IPS-NIHi7 (cell line): ENCODE measurements at regions not wholly inside any gene's neighbourhood (a gene's known extent, or its start where the extent isn't known, plus 50 kb on each side); places are given as distances from the start of the nearest gene placed in this dataset.
A peak's percentile ranks its signal among the peaks of the same experiment; 100 is the strongest.
"Not testable (repeated sequence)": the region's sequence is repeated elsewhere in the genome, so short reads cannot be mapped to it uniquely, and the experiment has no call there.

Experiments
- DNase-seq: peaks from one replicate; pipeline ENCODE4 v3.0.0; 2012; ENCODE audit warnings: mixed read lengths; ENCODE audit errors: extremely low spot score

DNA sequence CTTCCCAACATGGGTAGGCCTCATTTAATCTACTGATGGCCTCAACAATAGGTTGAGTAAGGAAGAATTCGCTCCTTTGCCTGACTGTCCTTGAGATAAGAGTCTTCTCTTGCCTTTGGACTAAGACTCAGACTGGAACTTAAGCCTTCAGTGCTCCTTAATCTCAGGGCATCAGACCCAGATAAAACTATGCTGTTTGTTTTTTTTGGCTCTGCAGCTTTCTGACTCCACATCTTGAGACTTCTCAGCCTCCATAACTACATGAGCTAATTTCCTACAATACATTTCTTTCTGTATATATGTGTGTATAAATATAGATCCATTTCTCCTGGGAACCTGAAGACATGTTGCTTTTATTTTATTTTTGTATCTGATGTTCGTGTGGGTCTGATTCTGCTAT is 1470.7 kb upstream of the PRMT6 start:
- DNase-seq = no peak

DNA sequence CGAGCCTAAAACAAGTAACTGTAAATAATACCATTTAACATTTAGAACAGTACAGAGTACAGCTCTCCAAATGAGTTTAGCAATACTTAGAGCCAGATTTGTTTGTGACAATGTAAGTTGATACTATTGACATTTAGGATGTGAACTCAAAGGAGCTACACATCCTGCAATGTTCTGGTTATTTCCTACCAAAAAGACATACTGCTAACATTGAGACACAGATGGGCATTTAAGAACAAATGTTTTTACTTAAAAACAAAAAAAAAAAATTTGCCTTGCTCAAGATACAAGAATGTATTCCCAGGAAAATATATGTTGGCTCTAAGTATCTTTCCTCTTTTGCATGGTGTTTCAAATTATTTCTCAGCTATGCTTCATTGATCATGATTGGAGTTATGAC is 1464.8 kb upstream of the PRMT6 start:
- DNase-seq = no peak

DNA sequence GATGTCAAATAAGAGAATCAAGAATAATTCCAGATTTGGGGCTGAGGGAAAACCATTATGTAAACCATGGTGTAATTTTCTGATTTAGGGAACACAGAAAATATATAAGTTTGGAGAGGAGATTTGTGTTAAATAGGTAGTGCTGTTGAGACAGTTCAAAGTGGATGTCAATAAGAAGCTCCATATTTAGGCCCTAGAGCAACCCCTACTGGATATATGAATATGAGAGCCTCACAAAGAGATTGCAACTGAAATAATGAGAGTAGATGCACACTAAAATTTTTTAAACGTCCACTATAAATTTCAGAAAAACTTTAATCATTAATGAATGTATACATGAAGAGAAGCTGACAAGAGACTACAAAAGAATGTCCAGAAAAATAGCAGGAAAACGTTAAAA is 1447.8 kb upstream of the PRMT6 start:
- no peak for DNase-seq

DNA sequence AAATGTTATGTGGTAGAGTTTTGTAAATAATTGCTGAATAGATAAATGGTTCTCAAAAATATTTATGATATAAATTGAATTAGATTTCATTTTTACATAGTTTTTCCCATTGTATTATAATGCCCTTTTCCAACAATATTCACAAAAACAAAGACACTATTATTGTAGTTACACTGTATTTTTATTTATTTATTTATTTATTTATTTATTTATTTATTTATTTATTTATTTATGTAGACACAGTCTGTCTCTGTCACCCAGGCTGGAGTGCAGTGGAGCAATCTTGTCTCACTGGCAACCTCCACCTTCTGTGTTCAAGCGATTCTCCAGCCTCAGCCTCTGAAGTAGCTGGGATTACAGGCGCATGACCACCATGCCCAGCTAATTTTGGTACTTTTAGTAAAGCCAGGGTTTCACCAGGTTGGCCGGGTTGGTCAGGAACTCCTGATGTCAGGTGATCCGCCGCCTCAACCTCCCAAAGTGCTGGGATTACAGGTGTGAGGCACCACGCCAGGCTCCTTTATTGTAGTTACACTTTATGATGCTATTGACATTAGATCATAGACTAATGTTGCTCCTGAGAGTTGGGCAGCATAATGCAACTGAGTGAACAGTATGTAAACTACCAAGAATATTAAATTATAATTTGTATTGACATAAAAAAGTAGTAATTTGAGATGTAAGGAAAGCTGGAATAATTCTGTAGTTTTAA is 1430.0 kb upstream of the PRMT6 start:
- DNase-seq = no peak

DNA sequence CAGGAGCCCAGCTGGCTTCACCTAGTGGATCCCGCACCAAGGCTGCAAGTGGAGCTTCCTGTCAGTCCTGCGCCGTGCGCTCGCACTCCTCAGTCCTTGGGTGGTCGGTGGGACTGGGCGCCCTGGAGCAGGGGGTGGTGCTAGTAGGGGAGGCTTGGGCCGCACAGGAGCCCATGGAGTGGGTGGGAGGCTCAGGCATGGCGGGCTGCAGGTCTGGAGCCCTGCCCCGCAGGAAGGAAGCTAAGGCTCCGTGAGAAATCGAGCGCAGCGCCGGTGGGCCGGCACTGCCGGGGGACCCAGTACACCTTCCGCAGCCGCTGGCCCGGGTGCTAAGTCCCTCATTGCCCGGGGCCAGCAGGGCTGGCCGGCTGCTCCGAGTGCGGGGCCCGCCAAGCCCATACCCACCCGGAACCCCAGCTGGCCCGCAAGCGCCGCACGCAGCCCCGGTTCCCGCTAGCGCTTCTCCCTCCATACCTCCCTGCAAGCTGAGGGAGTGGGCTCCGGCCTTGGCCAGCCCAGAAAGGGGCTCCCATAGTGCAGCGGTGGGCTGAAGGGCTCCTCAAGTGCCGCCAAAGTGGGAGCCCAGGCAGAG is 1425.2 kb upstream of the PRMT6 start:
- not testable (repeated sequence) for DNase-seq

DNA sequence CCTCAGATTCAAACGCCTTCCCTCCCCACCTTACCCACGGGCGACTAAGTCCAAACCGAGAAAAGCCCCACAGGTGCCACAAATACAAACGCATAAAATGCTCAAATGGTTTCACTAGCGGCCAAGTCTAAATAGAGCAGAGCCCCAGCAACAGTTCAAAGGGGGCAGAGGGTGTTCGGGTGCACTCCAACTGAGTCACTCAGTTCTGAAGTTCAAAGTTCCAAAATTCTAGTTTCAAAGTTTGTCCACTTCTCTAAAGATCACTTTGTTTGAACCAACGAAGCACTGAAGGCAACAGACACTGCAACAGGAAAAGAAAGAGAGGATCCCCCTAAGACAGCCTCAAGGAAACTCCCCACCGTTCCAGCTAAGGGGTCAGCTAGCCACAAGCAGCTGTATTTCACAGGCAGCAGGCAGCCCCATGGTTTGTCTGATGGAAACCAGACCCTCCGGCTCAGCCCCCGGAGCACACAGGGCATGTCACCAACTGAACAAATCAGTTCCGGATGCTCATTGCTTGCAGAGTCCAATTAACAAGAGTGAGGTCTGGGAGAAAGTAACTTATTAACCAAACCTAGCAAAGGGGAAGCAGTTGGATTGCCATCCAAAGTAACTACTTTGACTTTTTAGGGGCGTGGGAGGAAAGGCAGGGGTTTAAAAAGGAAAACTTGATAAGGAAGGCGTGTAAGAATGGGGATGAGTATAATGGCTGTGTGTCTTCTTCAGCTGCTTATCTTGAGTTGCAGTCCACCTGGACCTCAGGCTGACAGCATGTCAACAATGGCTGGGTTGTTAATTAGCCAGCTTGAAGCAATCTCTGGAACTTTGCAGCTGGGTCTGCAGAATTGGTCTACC is 1423.9 kb upstream of the PRMT6 start:
- no peak for DNase-seq

DNA sequence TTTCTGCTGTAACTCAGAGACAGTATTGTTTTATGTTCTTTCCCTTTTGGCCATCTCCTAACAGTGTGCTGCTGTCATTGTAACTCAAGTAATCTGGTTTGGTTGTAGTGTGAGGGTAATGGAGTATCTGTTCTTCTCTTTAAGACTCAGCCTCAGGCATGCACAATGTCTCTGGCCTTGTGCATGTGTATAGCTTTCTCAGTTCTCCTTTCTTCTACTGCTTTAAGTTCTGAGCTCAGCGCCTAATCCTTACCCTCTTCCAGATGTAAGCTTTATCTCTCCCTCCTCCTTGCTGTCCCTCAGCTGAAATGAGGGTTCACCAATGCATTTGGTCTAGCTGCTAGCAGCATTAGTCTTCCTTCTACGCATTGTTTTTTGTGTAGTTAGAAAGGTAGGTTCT is 1420.4 kb upstream of the PRMT6 start:
- no peak for DNase-seq

DNA sequence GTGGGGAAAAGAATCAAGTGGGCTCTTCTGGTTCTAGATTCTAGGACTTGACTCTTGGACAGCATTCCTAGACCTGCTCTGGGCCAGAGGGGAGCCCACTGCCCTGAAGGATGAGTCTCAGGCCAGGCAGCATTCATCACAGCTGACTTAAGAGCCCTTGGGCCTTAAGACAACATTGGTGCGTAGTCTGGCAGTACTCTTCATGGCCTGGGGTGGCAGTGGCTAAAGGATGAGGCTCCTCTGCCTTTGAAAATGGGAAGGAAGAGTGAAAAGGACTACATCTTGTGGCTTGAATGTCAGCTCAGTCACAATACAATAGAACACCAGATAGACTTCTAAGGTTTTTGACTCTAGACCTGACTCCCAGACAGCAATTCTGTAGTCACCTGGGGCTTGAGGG is 1415.1 kb upstream of the PRMT6 start:
- DNase-seq = no peak

DNA sequence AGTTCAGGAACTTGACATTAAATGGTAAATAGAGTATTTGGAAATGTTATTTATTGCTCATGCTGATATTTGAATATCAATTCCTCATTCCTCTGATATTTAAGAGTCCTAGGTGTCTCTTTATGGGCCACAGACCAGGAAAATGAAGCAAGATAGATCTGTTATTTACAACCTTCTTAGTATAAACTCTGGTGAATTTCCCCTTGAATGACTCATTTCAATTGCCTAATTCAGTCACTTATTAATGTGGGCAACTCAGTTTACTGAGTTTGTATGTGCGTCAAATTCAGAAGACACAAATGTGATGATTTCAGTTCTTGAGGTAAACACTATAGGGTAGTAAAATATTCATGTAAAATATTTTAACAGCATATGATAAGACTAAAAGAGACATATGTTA is 1404.4 kb upstream of the PRMT6 start:
- DNase-seq = no peak

DNA sequence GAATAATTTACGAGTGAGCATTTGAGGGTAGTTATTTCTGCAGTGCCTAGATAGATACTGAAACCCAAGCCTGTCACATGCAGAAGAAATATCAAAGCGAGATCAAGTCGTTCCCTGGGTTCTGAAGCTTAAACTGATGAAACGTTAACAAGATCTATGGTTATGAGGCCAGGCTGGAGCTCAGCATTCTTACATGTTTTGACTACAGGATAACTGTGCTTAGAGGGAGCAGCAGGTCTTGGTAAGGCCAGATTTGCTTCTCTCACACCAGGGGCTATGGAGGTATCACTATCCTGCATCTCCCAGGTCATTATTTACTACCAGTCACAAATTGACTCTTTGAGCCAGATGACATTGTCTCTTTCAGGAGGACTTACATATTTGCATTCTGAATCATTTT is 1401.4 kb upstream of the PRMT6 start:
- no peak for DNase-seq

DNA sequence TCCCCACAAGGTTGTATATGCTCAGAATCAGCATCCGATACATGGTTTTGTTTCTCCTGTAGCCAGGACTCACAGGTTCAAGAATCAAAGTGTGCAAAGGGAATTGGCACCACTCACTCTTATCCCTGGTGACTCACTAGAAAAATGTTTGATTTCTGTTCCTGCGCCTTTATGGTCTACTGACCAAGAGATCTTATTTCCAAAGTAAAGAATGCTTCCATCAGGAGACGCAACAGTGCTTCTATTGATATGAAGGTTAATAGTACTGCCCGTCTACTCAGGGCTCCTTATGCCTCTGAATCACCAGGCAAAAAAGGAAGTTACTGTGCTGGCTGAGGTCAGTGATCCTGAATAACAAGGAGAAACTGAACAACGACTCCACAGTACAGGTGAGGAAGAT is 1392.0 kb upstream of the PRMT6 start:
- no peak for DNase-seq

DNA sequence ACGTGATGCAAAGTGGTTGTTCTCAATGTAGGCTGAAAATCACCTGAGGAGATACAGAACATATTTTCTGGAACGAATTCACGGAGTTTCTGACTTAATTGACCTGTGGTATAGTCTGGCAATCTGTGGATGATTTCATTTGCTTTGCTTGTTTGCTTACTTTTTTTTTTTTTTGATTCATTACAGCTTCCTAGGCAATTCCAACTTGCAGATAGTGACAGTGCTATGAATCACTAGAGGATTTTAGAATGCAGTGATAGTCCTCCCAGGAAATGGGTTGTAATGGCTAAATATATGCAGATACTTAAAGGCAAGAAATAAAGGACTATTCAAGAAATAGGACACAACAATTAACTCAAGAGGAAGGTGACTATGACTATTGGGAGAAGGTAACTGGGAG is 1378.1 kb upstream of the PRMT6 start:
- no peak for DNase-seq

DNA sequence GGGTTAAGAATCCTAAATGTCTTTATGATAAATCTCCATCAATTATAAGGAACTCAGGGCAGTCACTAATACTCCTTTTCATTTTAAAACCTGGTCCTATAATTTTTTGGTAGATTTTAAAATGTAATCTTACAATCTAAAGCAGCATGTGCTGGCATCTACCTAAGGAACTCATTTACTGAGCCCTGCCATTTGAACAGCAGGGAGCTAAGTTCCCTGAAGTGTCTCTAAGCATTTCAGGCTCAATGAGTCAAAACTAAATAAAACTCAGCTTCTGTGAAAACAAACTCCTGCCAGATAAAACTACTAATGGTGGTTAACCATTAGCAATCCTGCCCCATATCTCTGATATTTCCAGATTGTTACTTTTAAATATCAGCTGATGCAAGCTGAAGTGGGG is 1371.8 kb upstream of the PRMT6 start:
- DNase-seq = no peak

DNA sequence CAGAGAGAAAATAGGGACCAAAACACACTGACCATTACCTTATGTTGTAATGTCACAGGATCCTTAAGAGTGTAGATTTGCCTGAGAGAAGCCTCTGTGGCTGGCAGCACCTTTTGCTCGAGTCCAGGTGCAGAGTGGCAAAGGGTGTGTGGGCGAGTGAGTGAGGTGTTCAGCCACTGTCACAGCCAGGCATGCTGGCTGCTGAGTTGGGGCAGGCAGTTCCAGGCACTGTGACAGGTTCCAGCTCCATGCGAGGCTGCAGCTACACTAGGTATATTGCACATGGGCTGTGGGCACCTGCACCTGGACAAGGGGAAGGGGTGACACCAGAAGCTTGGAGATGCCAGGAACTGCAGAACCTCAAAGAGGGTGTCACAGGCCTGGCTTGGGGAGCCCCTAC is 1370.4 kb upstream of the PRMT6 start:
- no peak for DNase-seq

DNA sequence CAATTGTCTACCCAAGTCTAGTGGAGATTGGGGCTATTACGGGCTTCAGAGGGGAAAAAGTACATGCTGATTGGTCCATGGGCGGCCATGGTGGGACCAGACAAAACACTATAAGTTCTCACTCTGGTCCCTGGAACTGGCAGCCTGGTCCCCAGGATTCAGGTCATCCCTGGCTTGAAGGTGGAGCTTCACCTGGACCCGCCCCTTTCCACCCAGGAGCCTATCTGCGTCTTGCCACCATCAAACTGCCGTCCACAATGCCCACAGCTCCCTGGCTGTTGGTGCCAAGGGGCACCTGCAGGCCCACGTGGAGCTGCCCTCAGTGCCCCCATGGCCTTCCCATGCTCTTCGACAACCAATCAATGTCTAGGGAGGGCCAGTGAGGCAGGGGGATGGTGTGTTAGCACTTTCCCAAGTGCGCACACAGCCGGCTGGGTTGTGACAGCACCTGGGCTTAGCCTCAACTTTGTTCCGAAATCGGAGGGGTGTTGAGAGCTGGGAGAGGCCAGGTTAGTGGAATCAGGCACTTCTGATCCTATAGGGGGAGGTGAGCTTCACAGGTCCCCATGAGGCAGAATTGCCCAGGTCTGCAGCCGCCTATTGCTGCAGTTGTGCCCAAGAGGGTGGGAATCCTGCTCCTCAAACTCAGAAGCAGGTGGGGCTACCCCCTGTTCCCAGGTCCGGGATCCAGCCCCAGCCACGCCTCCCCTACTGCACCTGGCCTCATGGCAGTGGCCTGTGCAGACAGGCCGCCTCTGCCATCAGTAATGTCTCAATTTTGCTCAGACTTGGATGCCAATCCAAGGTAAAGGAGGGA is 1369.4 kb upstream of the PRMT6 start:
- DNase-seq = no peak

DNA sequence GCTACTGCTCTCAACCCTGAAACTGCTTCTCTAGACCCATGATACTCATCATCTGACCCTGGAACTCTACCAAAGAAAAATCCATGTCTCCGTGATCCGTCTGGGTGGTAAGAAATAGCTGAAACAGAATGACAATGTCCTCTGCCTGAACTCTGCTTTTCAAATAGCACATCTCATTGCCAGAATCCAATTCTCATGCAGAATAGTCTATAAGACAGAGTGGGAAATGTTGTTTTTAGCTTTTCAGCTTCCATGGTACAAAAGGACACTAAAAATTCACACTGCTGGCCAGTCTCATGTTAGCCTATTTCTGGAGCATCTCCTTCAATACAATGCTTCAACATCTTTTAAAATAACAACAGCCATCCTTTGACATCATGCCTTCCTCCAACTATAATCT is 1355.8 kb upstream of the PRMT6 start:
- DNase-seq = no peak

DNA sequence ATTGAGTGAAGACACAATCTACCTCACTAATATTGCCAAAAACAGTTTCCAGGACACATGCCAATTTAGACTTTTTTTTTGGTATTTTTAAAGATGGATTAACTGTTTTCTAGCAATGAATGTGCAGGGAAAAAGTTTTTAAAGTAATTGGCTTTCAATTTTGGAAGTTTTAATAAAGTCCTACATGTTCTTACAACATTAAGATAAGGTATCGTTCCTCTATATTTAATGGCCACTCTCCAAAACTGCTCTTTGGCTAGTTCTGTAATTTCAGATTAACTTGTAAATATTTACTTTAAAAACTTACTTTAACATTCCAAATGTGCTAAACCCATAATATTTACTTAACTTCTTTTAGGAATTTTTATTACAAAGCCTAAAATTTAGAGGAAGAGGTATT is 1332.2 kb upstream of the PRMT6 start:
- DNase-seq = no peak

DNA sequence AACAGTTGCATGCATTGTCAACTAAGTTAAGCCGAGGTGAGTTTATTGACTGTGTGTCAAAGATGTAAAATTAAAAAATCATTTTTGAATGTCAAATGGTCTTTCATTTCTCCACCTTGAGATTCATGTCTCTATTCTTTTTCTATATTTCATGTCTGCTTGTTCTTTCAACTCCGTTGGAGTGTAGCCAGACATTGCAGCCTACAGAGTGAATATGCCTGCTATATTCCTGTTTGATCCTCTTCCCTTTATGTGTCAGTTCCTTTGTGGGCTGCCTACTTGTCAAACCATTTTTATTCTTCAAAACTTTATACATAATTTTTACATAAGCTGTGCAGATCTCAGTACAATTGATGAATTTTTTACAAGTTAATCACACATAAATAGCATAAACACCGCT is 1325.8 kb upstream of the PRMT6 start:
- no peak for DNase-seq

DNA sequence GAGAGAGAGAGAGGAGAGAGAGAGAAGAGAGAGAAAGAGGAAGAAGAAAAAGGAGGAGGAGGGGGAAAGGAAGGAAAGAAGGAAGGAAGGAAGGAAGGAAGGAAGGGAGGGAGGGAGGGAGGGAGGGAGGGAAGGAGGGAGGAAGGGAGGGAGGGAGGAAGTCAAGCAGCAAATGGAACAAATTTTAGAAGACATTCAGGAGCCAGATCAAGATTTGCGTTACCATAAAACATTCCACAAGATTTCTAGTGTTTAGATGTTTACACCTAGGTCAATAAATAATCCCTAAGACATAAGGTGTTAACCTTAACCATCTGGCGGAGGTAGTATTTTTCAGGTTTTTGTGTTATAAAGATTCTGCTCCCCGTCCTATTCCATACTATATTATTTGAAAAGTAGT is 1320.1 kb upstream of the PRMT6 start:
- no peak for DNase-seq

DNA sequence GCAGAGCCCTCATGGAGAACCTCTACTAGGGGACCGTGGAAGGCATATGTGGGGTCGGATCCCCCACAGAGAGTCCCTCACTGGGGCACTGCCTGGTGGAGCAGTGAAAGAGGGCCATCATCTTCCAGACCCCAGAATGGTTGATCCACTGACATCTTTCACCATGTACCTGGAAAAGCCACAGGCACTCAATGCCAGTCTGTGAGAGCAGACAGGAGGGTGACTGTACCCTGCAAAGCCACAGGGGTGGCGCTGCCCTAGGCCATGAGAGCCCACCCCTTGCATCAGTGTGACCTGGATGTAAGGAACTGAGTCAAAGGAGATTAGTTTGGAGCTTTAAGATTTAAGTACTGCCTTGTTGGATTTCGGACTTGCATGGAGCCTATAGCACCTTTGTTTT is 1276.7 kb upstream of the PRMT6 start:
- DNase-seq = no peak

DNA sequence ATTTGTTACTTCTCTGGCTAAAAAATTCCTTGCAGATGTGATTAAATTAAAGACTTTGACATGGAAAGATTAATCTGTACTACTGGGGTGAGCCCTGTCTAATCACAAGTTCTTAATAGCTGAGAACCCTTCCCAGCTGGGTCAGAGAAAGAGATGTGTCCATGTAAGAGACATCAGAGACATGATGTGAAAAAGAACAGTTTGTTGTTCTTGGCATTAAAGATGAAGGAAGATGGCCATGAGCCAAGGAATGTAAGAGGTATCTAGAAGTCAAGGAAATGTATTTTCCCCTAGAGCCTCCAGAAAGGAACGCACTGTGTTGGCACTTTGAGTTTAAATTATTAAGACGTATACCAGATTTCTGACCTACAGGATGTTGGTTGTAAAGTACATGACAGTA is 1271.5 kb upstream of the PRMT6 start:
- no peak for DNase-seq

DNA sequence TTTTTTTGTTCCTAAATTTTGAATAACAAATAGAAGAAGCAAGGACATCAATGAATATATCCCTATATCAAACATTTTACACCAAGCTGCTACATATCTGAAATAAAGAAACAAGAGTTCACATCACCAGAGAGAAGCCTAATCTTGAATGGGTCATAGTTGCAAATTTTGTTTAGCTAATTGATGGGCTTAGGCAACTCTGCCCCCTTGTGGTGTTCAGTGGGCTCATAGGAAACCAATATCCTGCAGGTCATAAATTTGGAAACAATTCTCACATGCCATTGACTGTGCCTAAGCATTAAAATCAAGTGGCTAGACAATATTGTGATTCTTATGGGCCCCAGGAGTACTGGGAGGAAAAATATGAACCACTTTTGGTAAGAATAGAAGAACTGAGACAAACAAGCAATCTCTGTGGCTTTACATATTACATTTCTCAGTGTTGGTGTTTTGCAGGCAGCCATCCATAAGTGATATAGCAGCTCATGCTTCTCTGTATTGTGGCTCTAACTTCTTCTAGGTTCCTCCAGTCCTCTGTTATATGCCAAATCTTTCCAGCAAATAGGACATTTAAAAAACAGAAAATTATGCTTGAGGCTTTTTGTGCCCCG is 1262.8 kb upstream of the PRMT6 start:
- DNase-seq = peak; percentile 16
